Heart left ventricle (tissue), 16 donors: ENCODE measurements at regions not wholly inside any gene's neighbourhood (a gene's known extent, or its start where the extent isn't known, plus 50 kb on each side); places are given as distances from the start of the nearest gene placed in this dataset.

Experiments
- ATAC-seq, 4 donors: fragments of 200-7000 bp; cut with Tn5 transposase; one replicate each; pipeline ENCODE4 v1.9.1; 2020 to 2022; ENCODE audit warnings: moderate library complexity in 4 of 4, mild to moderate bottlenecking in 3 of 4, moderate number of reproducible peaks in 1 of 4
- DNase-seq, 5 donors: peaks; one replicate each; pipeline ENCODE4 v3.0.0-alpha.2; 2020
- H3K27ac ChIP-seq, 12 donors: fragments of 200-600 bp; sonication (generic) in 4 of 12; one replicate each; pipeline versions ENCODE4 v1.5.0 to v1.8.0; 2016 to 2022; ENCODE audit warnings: mild to moderate bottlenecking in 2 of 12
- H3K27me3 ChIP-seq, 9 donors: fragments of 200-600 bp; sonication (generic) in 2 of 9; one replicate each; pipeline versions ENCODE4 v1.5.1 to v1.8.0; 2016 to 2022; ENCODE audit warnings: mild to moderate bottlenecking in 3 of 9
- H3K36me3 ChIP-seq, 9 donors: fragments of 200-600 bp; sonication (generic) in 2 of 9; one replicate each; pipeline versions ENCODE4 v1.5.0 to v1.8.0; 2018 to 2022; ENCODE audit warnings: mild to moderate bottlenecking in 2 of 9
- H3K4me1 ChIP-seq, 12 donors: fragments of 200-600 bp; sonication (generic) in 4 of 12; one replicate each; pipeline versions ENCODE4 v1.5.0 to v1.8.0; 2016 to 2022; ENCODE audit warnings: mild to moderate bottlenecking in 3 of 12
- H3K4me3 ChIP-seq, 12 donors: fragments of 200-600 bp; sonication (generic) in 4 of 12; one replicate each; pipeline versions ENCODE4 v1.5.0 to v1.8.0; 2017 to 2022; ENCODE audit warnings: mild to moderate bottlenecking in 9 of 12, moderate library complexity in 4 of 12
- H3K9me3 ChIP-seq, 12 donors: fragments of 200-600 bp; sonication (generic) in 4 of 12; one replicate each; pipeline versions ENCODE4 v1.5.0 to v1.8.0; 2016 to 2022; ENCODE audit warnings: mild to moderate bottlenecking in 1 of 12
- CTCF ChIP-seq, 12 donors: fragments of 200-600 bp; sonication (generic) in 4 of 12; IDR thresholded peaks; one replicate each; pipeline versions ENCODE4 v1.5.0 to v1.8.0; 2018 to 2022; ENCODE audit warnings: antibody characterized with exemption in 12 of 12, mild to moderate bottlenecking in 5 of 12
- POLR2A ChIP-seq, 2 donors: fragments of 450-650 bp; IDR thresholded peaks; one replicate each; pipeline ENCODE4 v1.6.1; 2017; ENCODE audit warnings: antibody characterized with exemption in 2 of 2, mild to moderate bottlenecking in 2 of 2, moderate library complexity in 2 of 2
- WGBS, 4 donors: extraction: QIAGEN DNeasy Blood & Tissue Kit in 2 of 4; methylation state at CpG; one replicate each; pipeline versions ENCODE4 v1.1.5 to v1.1.7; 2013 to 2018; 5-methylcytosine and 5-hydroxymethylcytosine counted together
- intact Hi-C, 10 donors: fragments of 100-400 bp; cut with DNase I; formaldehyde crosslinking; loops; one replicate each; pipeline versions ENCODE4 v1.11.1 to v1.14.2; 2022
- donor health status: ischemic (EF 13 %, LVEDD 7.1; RV severe dilation, severe dysfunction).
- donor health status: healthy with polysubstance abuse.
- donor health status: DM: no; HTN: yes; CAD: no.
- donor health status: DM: no; HTN: no; CAD: no.
- donor health status: ischemic (EF 25% LVEDD 6.9; RV normal size, moderate dysfunction).
- donor health status: ischemic (EF 25% LVEDD 5.7; RV mildly dilated, moderate dysfunction).
- donor health status: healthy.
- donor health status: DM: yes; HTN: yes; CAD: no.
- donor health status: ischemic (EF 35%, LVEDD 5.7; RV mildly dilated, moderate dysfunction).
- donor health status: nonischemic (EF 11% LVEDD 7.7; RV severe dilation, severe dysfunction).
- donor health status: DM: yes; HTN: yes; CAD: no.
- donor health status: PGD.
- donor health status: ischemic (EF 29% LVEDD 5.4; RV normal size, mild dysfunction).
- donor health status: nonischemic (EF 23%, LVEDD 6.1; RV moderate dilation, normal function).

DNA sequence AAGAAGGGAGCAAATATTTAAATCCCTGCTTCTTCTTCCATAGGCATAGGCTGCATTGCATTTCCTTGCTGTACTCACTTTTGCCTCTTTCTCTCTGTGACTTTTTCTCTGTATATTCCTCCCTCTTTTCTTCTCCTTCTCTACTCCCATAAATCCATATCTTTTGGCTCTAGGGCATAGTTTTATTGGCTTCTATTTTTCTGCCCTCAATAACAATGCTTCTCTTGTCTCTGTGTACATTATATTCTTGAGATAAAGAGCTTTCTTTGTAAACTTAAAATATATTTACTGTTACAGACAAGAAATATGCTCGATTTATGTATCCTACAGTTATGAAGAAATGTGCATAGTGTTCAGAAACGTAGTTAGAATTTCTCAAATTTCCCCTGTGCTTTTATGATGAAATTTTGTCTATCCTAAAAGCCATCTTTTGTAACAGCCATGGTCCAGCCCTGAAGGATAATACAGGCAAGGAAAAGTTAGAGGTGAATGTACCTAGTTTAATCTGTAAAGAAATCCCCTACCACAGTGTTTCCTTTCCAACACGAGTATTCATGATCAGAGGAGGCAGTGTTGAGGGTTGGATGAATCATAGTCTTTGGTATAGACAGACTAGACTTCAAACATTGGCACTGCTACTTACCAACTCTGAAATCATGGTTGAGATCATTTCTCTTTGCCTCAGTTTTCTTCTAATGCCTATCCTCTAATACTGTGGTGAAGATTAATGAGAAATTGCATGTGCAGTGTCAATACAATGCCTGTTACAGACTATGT is 173.3 kb upstream of the FAR2 start:
- no peak for DNase-seq
- TF ChIP-seq CTCF (IDR thresholded peaks at IDR 0.05), result no peak
- no peak for TF ChIP-seq POLR2A (IDR thresholded peaks at IDR 0.05)
- no peak for ATAC-seq
- Histone ChIP-seq H3K27me3 (no peaks in the 10 kb centered on the region), H3K4me3 (no peak overlapping the region), H3K27ac (no peak overlapping the region), H3K9me3 (peaks cover 0 to 10% (median 0%) of the 10 kb centered on the region in 12 donors), H3K36me3 (no peaks in the 10 kb centered on the region), H3K4me1 (no peaks in the 10 kb centered on the region)
- intact Hi-C loops, result no loop called here
- 53 to 70% (median 62%) methylated on average over 3 of the region's 3 CpGs for WGBS, 4 donors

- H3K4me3 ChIP-seq, result no peak overlapping the region
- intact Hi-C loops, result no loop called here
- DNase-seq (no peak), ATAC-seq (no peak)
- no peaks in the 10 kb centered on the region for H3K27me3 ChIP-seq
- no peaks in the 10 kb centered on the region for H3K36me3 ChIP-seq
- WGBS, 4 donors, result 82 to 87% (median 84%) methylated on average over 4 of the region's 4 CpGs
- H3K9me3 ChIP-seq, result peaks cover 0 to 10% (median 0%) of the 10 kb centered on the region in 12 donors
- no peak overlapping the region for H3K27ac ChIP-seq
- no peaks in the 10 kb centered on the region for H3K4me1 ChIP-seq
- TF ChIP-seq CTCF (IDR thresholded peaks at IDR 0.05) (no peak), POLR2A (IDR thresholded peaks at IDR 0.05) (no peak)
Observed at GRCh38 chr12:28980436-28980835, 168.6 kb upstream of the FAR2 start.

DNA sequence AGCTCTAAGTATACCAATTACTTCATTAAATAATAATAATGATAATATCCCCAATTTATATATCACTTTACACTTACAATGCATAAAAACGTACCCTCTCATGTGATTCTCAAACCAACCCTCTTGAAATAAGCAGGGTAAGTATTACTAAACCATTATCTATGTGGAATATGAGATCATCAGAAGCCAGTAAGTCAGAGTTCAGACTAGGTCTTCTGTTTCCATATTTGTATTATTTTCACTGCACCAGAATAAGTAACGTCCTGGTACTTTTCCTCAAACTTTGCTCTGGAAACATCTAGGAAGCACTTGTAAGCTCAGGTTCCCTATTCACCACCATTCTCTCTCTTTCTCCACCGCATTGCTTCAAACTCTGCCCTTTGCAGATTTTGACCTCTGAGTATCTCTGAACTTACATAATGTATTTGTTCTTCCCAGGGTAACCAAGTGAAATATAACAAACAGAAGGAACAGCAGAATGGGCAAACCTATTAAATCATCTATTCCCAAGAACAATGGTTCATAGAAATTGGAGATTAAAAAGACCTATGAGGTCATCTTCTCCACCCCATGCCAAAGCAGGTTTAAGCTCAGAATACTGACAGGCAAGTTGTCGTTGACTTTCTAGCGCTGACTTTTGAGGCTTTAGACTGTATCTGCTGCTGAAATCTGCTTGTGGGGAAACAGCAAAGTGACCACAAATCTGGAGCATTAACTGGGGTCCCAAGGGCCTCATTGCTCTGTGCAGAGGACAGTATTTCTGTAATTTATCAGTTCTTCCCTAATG is 161.3 kb upstream of the FAR2 start:
- peaks cover 0 to 17% (median 0%) of the 10 kb centered on the region in 12 donors for H3K4me1 ChIP-seq
- no peaks in the 10 kb centered on the region for H3K36me3 ChIP-seq
- intact Hi-C loops, result loop anchor here in 1 of 10 donors (5.0 kb wide), 1 partner anchor 50 kb away; no protein-coding TSS in a partner anchor
- peak overlapping the region in 7 of 12 donors; percentile 22 to 53 (median 27) for H3K27ac ChIP-seq
- H3K4me3 ChIP-seq, result no peak overlapping the region
- DNase-seq, result peak in 1 of 5 donors; percentile 38
- no peaks in the 10 kb centered on the region for H3K9me3 ChIP-seq
- WGBS, 4 donors, result 54 to 65% (median 61%) methylated on average over 5 of the region's 5 CpGs
- peak in 2 of 4 donors; percentile 45 to 63 for ATAC-seq
- H3K27me3 ChIP-seq, result peaks cover 0 to 3% (median 0%) of the 10 kb centered on the region in 9 donors
- TF ChIP-seq CTCF (IDR thresholded peaks at IDR 0.05) (no peak), POLR2A (IDR thresholded peaks at IDR 0.05) (no peak)

- TF ChIP-seq CTCF (IDR thresholded peaks at IDR 0.05) (no peak), POLR2A (IDR thresholded peaks at IDR 0.05) (no peak)
- DNase-seq (no peak), ATAC-seq (no peak)
- peaks cover 0 to 17% (median 0%) of the 10 kb centered on the region in 12 donors for H3K4me1 ChIP-seq
- no peaks in the 10 kb centered on the region for H3K36me3 ChIP-seq
- peak overlapping the region in 5 of 12 donors; percentile 4 to 53 (median 25) for H3K27ac ChIP-seq
- intact Hi-C loops, result loop anchor here in 1 of 10 donors (5.0 kb wide), 1 partner anchor 51 kb away; no protein-coding TSS in a partner anchor
- no peak overlapping the region for H3K4me3 ChIP-seq
- H3K27me3 ChIP-seq, result peaks cover 0 to 3% (median 0%) of the 10 kb centered on the region in 9 donors
- 21 to 37% (median 32%) methylated on average over 2 of the region's 2 CpGs for WGBS, 4 donors
- no peaks in the 10 kb centered on the region for H3K9me3 ChIP-seq
Observed at GRCh38 chr12:28988325-28988704, 160.8 kb upstream of the FAR2 start.
